Fibroblast of the aortic adventitia (primary cell): ENCODE measurements at regions not wholly inside any gene's neighbourhood (a gene's known extent, or its start where the extent isn't known, plus 50 kb on each side); places are given as distances from the start of the nearest gene placed in this dataset.

Experiments used
- DNase-seq: peaks from one replicate; pipeline ENCODE4 v3.0.0-alpha.2; 2010; ENCODE audit warnings: low read depth
- H3K4me3 ChIP-seq: 2 replicates; pipeline ENCODE4 v1.5.1; 2011; ENCODE audit warnings: low read depth, mild to moderate bottlenecking, control low read depth, low read length, moderate library complexity
- TF ChIP-seq, protein P1 (sequence below): IDR thresholded peaks from 2 replicates; pipeline ENCODE4 v1.5.1; 2011; ENCODE audit warnings: mild to moderate bottlenecking, low read length, control low read depth, inconsistent platforms; ENCODE audit not compliant: insufficient read depth

DNA sequence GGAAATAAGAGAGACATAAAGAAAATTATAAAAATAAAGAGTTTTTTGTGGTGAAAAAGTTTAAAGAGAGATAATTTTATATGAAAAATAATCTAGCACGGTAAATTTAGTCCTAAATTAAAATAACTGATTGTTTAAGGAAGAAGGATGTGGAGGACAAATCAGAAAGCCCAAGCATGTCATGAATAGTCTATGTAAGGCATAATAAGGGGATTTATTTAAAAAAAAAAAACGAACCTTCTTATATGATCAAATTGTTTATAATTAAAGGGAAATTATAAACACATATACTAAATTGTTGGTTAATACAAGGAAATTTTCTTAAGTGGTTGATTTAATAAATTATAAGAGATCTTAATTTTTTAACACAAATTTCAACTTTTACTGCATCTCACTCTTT lies 551.8 kb upstream of the TYRP1 start:
- DNase-seq: no peak
- no peak overlapping the region for H3K4me3 ChIP-seq
- TF ChIP-seq, protein P1, sequence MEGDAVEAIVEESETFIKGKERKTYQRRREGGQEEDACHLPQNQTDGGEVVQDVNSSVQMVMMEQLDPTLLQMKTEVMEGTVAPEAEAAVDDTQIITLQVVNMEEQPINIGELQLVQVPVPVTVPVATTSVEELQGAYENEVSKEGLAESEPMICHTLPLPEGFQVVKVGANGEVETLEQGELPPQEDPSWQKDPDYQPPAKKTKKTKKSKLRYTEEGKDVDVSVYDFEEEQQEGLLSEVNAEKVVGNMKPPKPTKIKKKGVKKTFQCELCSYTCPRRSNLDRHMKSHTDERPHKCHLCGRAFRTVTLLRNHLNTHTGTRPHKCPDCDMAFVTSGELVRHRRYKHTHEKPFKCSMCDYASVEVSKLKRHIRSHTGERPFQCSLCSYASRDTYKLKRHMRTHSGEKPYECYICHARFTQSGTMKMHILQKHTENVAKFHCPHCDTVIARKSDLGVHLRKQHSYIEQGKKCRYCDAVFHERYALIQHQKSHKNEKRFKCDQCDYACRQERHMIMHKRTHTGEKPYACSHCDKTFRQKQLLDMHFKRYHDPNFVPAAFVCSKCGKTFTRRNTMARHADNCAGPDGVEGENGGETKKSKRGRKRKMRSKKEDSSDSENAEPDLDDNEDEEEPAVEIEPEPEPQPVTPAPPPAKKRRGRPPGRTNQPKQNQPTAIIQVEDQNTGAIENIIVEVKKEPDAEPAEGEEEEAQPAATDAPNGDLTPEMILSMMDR: no peak

DNA sequence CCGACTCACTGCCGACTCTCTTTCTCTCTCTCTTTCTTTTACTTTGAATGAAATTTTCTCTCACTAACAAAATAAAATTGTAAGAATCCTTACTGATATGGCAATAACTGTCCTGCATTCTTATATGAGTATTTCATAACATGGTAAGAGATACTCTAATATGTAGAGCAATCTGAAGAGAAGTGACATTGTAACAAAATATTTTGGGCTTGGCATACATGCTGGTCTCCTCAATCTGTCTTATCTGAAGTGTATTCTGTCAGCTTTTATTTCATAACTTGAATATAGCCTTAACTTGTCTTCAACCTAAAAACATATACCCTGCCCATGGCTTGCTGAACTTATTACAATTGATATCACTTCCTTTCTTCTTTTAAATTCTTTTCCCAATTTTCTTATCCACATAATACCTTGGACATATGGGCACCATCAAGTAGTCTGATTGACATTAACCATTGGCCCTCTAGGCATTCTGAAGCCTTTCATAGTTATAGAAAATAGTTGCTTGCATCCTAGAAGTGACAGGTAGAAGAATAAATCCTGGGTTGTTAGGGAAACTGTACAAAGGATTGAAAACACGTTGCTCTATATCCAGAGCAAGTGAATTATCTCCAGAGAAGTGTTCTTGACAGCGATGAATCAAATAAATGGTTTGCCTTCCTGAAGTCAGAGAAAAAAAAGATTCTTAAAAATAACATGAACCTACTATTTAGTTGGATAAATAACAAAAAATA lies 537.6 kb upstream of the TYRP1 start:
- TF ChIP-seq, protein P1: no peak
- no peak overlapping the region for H3K4me3 ChIP-seq
- no peak for DNase-seq

DNA sequence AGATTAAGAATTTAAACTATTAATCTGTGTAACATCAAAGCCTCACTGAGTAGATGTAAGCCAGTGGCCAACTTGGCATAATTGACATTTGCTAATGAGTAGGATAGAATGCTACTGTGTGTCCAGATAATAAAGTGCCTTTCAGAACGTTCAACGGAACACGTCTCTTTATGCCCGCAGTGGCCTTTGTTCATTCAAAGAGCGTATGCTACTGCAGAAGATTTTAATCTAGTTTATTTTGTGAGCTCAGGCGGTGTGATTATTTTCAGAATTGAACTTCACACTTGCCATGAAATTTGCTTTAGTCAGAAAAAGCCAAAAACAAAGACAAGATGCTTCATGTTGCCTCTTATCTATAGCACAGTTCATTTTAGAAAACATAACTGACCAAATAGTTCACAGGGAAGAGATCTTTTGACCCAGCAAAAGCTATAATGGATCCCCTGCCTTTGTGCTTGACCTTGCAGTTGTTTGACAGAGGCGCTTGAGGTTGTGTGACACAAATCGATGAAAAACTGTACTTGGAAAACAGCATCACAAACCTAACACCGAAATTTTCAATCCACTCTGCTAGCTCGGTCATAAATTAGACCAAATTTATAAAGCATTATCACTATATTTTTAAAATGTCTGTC lies 530.9 kb upstream of the TYRP1 start:
- DNase-seq: no peak
- no peak overlapping the region for H3K4me3 ChIP-seq
- TF ChIP-seq, protein P1: no peak

DNA sequence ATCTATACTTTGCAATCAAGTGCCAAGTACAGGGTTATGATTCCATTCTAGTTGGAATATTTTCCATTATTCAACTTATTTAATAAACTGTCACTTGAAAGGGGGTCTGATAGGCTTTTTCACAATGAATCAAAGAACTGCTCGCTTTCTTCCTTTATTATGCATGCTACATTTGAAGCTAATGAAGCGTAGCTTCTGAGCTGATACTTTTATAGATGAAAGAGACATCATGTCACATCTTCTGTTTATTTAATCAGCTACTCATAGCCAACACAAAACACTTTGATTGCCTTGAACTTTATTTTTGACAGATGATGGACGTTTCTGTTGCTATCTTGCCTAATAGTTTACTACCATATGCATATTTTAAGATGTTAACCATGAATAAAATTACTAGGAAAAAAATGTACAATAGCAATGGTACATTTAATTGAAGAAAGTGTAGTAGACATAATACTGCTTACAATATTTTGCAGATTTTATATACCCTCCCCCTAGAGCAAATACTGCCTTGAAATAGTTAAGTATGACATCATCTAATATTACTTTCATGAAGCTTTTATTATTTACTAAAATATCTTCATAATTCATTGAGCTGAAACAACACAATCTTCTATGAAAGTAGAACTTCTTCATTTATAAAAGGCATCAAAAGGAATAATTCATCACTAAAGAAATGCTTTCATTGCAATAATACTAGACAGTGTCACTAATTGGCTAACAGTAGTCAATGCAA lies 529.3 kb upstream of the TYRP1 start:
- H3K4me3 ChIP-seq: no peak overlapping the region
- no peak for DNase-seq
- TF ChIP-seq, protein P1: no peak

DNA sequence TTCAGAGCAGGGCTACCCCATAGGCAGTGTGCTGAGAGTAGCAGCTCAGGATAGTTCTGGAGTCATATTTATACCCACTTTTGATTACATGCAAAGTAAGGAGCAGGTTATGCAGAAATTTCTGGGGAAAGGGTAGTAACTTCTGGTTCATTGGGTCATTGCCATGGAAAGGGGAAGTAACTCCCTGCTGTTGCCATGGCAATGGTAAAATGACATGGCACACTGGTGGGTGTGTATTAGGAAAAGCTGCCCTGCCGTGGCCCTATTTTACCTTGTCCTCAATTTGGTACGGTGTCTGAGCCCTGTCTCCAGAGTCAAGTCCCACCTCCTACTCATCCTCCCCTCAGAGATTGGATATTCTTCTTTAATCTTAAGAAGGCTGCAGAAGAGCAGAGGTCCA lies 526.7 kb upstream of the TYRP1 start:
- no peak for DNase-seq
- TF ChIP-seq, protein P1: no peak
- H3K4me3 ChIP-seq: no peak overlapping the region

DNA sequence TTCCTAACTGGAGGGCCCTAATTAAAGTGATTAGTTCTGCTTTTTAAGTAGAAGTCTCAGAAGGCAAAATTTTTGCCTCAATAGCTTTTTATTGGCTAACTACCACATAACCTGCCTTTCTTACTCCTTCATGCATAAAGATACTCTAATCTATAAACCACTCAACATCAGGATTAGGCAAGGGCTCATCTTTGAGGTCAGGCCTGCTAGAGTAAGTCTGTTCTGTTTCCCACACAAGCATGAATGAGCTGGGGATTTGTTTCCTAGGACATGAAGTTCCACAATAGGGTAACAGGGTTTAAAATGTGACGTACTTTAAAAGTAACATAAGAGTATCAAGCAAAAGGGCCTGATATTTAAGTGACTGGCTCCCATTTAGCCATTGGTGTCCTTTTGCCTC lies 522.7 kb upstream of the TYRP1 start:
- no peak overlapping the region for H3K4me3 ChIP-seq
- no peak for DNase-seq
- TF ChIP-seq, protein P1: no peak
